ENCODE measurements at regions not wholly inside any gene's neighbourhood (a gene's known extent, or its start where the extent isn't known, plus 50 kb on each side); places are given as distances from the start of the nearest gene placed in this dataset.

GRCh38 chr18:41745166-41746049, 209.6 kb upstream of the PIK3C3 start:
- peak; percentile 27 for DNase-seq
- H3K9me3 Mint-ChIP-seq (ENCODE audit: insufficient read depth) = no peaks in the 10 kb centered on the region
- H3K36me3 Mint-ChIP-seq (ENCODE audit: low read depth) = no peaks in the 10 kb centered on the region
- no peaks in the 10 kb centered on the region for H3K27me3 Mint-ChIP-seq (ENCODE audit: low read depth)
- no peak overlapping the region for H3K4me3 Mint-ChIP-seq
- POLR2A ChIA-PET = no interaction called here
- H3K27ac Mint-ChIP-seq = no peak overlapping the region
- no peak for ATAC-seq
- CTCF ChIA-PET = no interaction called here
- H3K4me1 Mint-ChIP-seq (ENCODE audit: low read depth) = no peaks in the 10 kb centered on the region

- no peaks in the 10 kb centered on the region for H3K9me3 Mint-ChIP-seq (ENCODE audit: insufficient read depth)
- H3K4me1 Mint-ChIP-seq (ENCODE audit: low read depth) = no peaks in the 10 kb centered on the region
- no peak overlapping the region for H3K4me3 Mint-ChIP-seq
- ChIA-PET POLR2A (no interaction called here), CTCF (no interaction called here)
- H3K27ac Mint-ChIP-seq = no peak overlapping the region
- H3K36me3 Mint-ChIP-seq (ENCODE audit: low read depth) = no peaks in the 10 kb centered on the region
- no peak for ATAC-seq
- DNase-seq = no peak
- no peaks in the 10 kb centered on the region for H3K27me3 Mint-ChIP-seq (ENCODE audit: low read depth)
Observed at GRCh38 chr18:41744421-41745030, 210.5 kb upstream of the PIK3C3 start.

- ChIA-PET CTCF (no interaction called here), POLR2A (no interaction called here)
- no peaks in the 10 kb centered on the region for H3K4me1 Mint-ChIP-seq (ENCODE audit: low read depth)
- H3K9me3 Mint-ChIP-seq (ENCODE audit: insufficient read depth) = no peaks in the 10 kb centered on the region
- no peaks in the 10 kb centered on the region for H3K36me3 Mint-ChIP-seq (ENCODE audit: low read depth)
- DNase-seq (no peak), ATAC-seq (no peak)
- H3K27me3 Mint-ChIP-seq (ENCODE audit: low read depth) = no peaks in the 10 kb centered on the region
- no peak overlapping the region for H3K27ac Mint-ChIP-seq
- no peak overlapping the region for H3K4me3 Mint-ChIP-seq
Observed at GRCh38 chr18:41737218-41737617, 217.8 kb upstream of the PIK3C3 start.

GRCh38 chr18:41734917-41735316, 220.1 kb upstream of the PIK3C3 start:
- no peaks in the 10 kb centered on the region for H3K4me1 Mint-ChIP-seq (ENCODE audit: low read depth)
- H3K27ac Mint-ChIP-seq = no peak overlapping the region
- ChIA-PET CTCF (no interaction called here), POLR2A (no interaction called here)
- H3K4me3 Mint-ChIP-seq = no peak overlapping the region
- no peaks in the 10 kb centered on the region for H3K27me3 Mint-ChIP-seq (ENCODE audit: low read depth)
- ATAC-seq (no peak), DNase-seq (no peak)
- no peaks in the 10 kb centered on the region for H3K36me3 Mint-ChIP-seq (ENCODE audit: low read depth)
- H3K9me3 Mint-ChIP-seq (ENCODE audit: insufficient read depth) = no peaks in the 10 kb centered on the region

DNA sequence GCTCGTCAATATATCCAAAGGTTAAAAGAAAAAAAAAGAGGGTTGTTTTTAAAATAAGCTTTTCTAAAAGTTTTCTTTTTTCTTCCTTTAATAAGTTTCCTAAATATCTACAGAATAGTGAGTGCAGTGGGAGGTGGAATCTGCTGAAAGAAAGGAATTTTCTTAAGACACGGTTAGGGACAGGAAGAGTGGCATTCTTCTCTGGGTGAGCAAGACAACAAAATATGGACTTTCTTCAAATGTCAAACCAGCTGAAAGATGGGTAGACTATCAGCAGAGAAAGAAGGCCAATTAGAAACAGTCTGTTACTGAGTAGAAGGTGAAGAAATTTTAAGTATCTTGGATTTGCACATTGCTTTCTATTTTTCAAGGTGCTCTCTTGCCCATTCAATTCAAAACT, 222.7 kb upstream of the PIK3C3 start:
- ATAC-seq (no peak), DNase-seq (no peak)
- ChIA-PET CTCF (no interaction called here), POLR2A (no interaction called here)
- Mint-ChIP-seq H3K27ac (no peak overlapping the region), H3K4me1 (ENCODE audit: low read depth) (no peaks in the 10 kb centered on the region), H3K36me3 (ENCODE audit: low read depth) (no peaks in the 10 kb centered on the region), H3K9me3 (ENCODE audit: insufficient read depth) (no peaks in the 10 kb centered on the region), H3K4me3 (no peak overlapping the region), H3K27me3 (ENCODE audit: low read depth) (no peaks in the 10 kb centered on the region)

GRCh38 chr18:41731884-41732283, 223.2 kb upstream of the PIK3C3 start:
- ATAC-seq = no peak

GRCh38 chr18:41724195-41724594, 230.8 kb upstream of the PIK3C3 start:
- no peaks in the 10 kb centered on the region for H3K4me1 Mint-ChIP-seq (ENCODE audit: low read depth)
- ATAC-seq (no peak), DNase-seq (no peak)
- ChIA-PET CTCF (no interaction called here), POLR2A (no interaction called here)
- no peaks in the 10 kb centered on the region for H3K9me3 Mint-ChIP-seq (ENCODE audit: insufficient read depth)
- H3K27me3 Mint-ChIP-seq (ENCODE audit: low read depth) = no peaks in the 10 kb centered on the region
- H3K4me3 Mint-ChIP-seq = no peak overlapping the region
- H3K27ac Mint-ChIP-seq = no peak overlapping the region
- H3K36me3 Mint-ChIP-seq (ENCODE audit: low read depth) = no peaks in the 10 kb centered on the region

More at GRCh38 chr18:41731884-41732283, 223.2 kb upstream of the PIK3C3 start:
- no peaks in the 10 kb centered on the region for H3K9me3 Mint-ChIP-seq (ENCODE audit: insufficient read depth)
- POLR2A ChIA-PET = no interaction called here
- no peak for DNase-seq
- no peak overlapping the region for H3K4me3 Mint-ChIP-seq
- H3K4me1 Mint-ChIP-seq (ENCODE audit: low read depth) = no peaks in the 10 kb centered on the region
- CTCF ChIA-PET = no interaction called here
- H3K27ac Mint-ChIP-seq = no peak overlapping the region
- H3K27me3 Mint-ChIP-seq (ENCODE audit: low read depth) = no peaks in the 10 kb centered on the region
- no peaks in the 10 kb centered on the region for H3K36me3 Mint-ChIP-seq (ENCODE audit: low read depth)

- no peaks in the 10 kb centered on the region for H3K27me3 Mint-ChIP-seq (ENCODE audit: low read depth)
- DNase-seq = no peak
- H3K4me3 Mint-ChIP-seq = no peak overlapping the region
- no peaks in the 10 kb centered on the region for H3K4me1 Mint-ChIP-seq (ENCODE audit: low read depth)
- no peak for ATAC-seq
- no peaks in the 10 kb centered on the region for H3K9me3 Mint-ChIP-seq (ENCODE audit: insufficient read depth)
- H3K36me3 Mint-ChIP-seq (ENCODE audit: low read depth) = no peaks in the 10 kb centered on the region
- POLR2A ChIA-PET = no interaction called here
- CTCF ChIA-PET = no interaction called here
- H3K27ac Mint-ChIP-seq = no peak overlapping the region
Observed at GRCh38 chr18:41721103-41721790, 233.8 kb upstream of the PIK3C3 start.

DNA sequence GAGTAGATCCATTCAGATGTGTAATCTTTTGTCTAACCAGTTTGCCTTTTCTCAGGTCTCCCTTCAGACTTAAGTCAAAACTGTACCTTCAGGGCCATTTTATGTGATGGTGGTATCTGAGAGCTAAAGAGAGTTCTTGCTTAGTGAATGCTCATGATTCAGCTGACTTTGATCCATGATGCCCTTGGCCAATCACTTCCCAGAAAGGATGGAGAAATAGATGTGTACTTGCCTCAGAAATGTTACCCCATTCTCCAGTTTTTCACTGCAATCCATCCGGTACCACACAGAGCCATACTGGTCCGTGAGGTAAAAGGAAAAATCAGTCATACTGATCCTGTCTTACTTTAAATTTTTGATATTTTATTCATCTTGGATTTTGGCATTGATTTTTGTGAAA, 234.8 kb upstream of the PIK3C3 start:
- no peak for ATAC-seq
- ChIA-PET POLR2A (no interaction called here), CTCF (no interaction called here)
- H3K9me3 Mint-ChIP-seq (ENCODE audit: insufficient read depth) = no peaks in the 10 kb centered on the region
- DNase-seq = no peak
- H3K27me3 Mint-ChIP-seq (ENCODE audit: low read depth) = no peaks in the 10 kb centered on the region
- no peaks in the 10 kb centered on the region for H3K36me3 Mint-ChIP-seq (ENCODE audit: low read depth)
- H3K4me1 Mint-ChIP-seq (ENCODE audit: low read depth) = no peaks in the 10 kb centered on the region
- H3K4me3 Mint-ChIP-seq = no peak overlapping the region
- H3K27ac Mint-ChIP-seq = no peak overlapping the region

GRCh38 chr18:41719808-41720207, 235.2 kb upstream of the PIK3C3 start:
- Mint-ChIP-seq H3K27me3 (ENCODE audit: low read depth) (no peaks in the 10 kb centered on the region), H3K4me1 (ENCODE audit: low read depth) (no peaks in the 10 kb centered on the region), H3K36me3 (ENCODE audit: low read depth) (no peaks in the 10 kb centered on the region), H3K4me3 (no peak overlapping the region), H3K9me3 (ENCODE audit: insufficient read depth) (no peaks in the 10 kb centered on the region), H3K27ac (no peak overlapping the region)
- ChIA-PET POLR2A (no interaction called here), CTCF (no interaction called here)
- no peak for ATAC-seq
- no peak for DNase-seq

GRCh38 chr18:41714872-41715271, 240.2 kb upstream of the PIK3C3 start:
- Mint-ChIP-seq H3K27ac (no peak overlapping the region), H3K9me3 (ENCODE audit: insufficient read depth) (no peaks in the 10 kb centered on the region), H3K4me1 (ENCODE audit: low read depth) (no peaks in the 10 kb centered on the region), H3K4me3 (no peak overlapping the region), H3K27me3 (ENCODE audit: low read depth) (no peaks in the 10 kb centered on the region), H3K36me3 (ENCODE audit: low read depth) (no peaks in the 10 kb centered on the region)
- ChIA-PET POLR2A (interaction anchor here (0.6 to 0.8 kb wide), 2 partner anchors 53 to 91 kb away, joined by 3 read pairs; no protein-coding TSS in a partner anchor), CTCF (no interaction called here)
- DNase-seq (no peak), ATAC-seq (no peak)

- ChIA-PET CTCF (no interaction called here), POLR2A (interaction anchor here (0.8 kb wide), 1 partner anchor 53 kb away, joined by 3 read pairs; no protein-coding TSS in a partner anchor)
- H3K4me3 Mint-ChIP-seq = no peak overlapping the region
- H3K27me3 Mint-ChIP-seq (ENCODE audit: low read depth) = no peaks in the 10 kb centered on the region
- H3K4me1 Mint-ChIP-seq (ENCODE audit: low read depth) = no peaks in the 10 kb centered on the region
- no peak for DNase-seq
- no peak overlapping the region for H3K27ac Mint-ChIP-seq
- no peaks in the 10 kb centered on the region for H3K36me3 Mint-ChIP-seq (ENCODE audit: low read depth)
- no peak for ATAC-seq
- H3K9me3 Mint-ChIP-seq (ENCODE audit: insufficient read depth) = no peaks in the 10 kb centered on the region
Observed at GRCh38 chr18:41713969-41714825, 240.8 kb upstream of the PIK3C3 start.
